Tibial nerve (tissue), 4 donors: ENCODE measurements at regions not wholly inside any gene's neighbourhood (a gene's known extent, or its start where the extent isn't known, plus 50 kb on each side); places are given as distances from the start of the nearest gene placed in this dataset.
A peak's percentile ranks its signal among the peaks of the same experiment; 100 is the strongest.

Experiments
- DNase-seq, 2 donors: peaks; one replicate each; pipeline ENCODE4 v3.0.0-alpha.2; 2019; ENCODE audit warnings: low spot score in 2 of 2
- H3K27ac ChIP-seq, 4 donors: fragments of 200-600 bp; sonication (generic) in 3 of 4; one replicate each; pipeline ENCODE4 v1.5.1; 2017 to 2019; ENCODE audit warnings: mild to moderate bottlenecking in 1 of 4
- H3K27me3 ChIP-seq, 2 donors: fragments of 200-600 bp; sonication (generic) in 1 of 2; one replicate each; pipeline versions ENCODE4 v1.5.1 to v1.6.0; 2017 to 2019
- H3K36me3 ChIP-seq, 3 donors: fragments of 200-600 bp; sonication (generic); one replicate each; pipeline ENCODE4 v1.5.1; 2018 to 2019
- H3K4me1 ChIP-seq, 4 donors: fragments of 200-600 bp; sonication (generic) in 3 of 4; one replicate each; pipeline ENCODE4 v1.5.1; 2017 to 2019
- H3K4me3 ChIP-seq, 4 donors: fragments of 200-600 bp; sonication (generic) in 3 of 4; one replicate each; pipeline ENCODE4 v1.5.1; 2017 to 2019; ENCODE audit warnings: mild to moderate bottlenecking in 1 of 4, moderate library complexity in 1 of 4
- H3K9me3 ChIP-seq, 4 donors: fragments of 200-600 bp; sonication (generic) in 3 of 4; one replicate each; pipeline ENCODE4 v1.5.1; 2017 to 2019
- EP300 ChIP-seq, 2 donors: sonication (generic); formaldehyde crosslinking; IDR thresholded peaks; one replicate each; pipeline ENCODE4 v1.6.1; 2017; ENCODE audit warnings: antibody characterized with exemption in 2 of 2, mild to moderate bottlenecking in 1 of 2
- POLR2A ChIP-seq, 2 donors: fragments of 450-650 bp; IDR thresholded peaks; one replicate each; pipeline ENCODE4 v1.6.1; 2017; ENCODE audit warnings: antibody characterized with exemption in 2 of 2, mild to moderate bottlenecking in 2 of 2, moderate library complexity in 2 of 2
- WGBS, 2 donors: methylation state at CpG; one replicate each; pipeline ENCODE4 v1.1.5; 2018; 5-methylcytosine and 5-hydroxymethylcytosine counted together
- TF ChIP-seq, protein P1 (sequence below), 5 experiments: fragments of 200-600 bp in 3 of 5; fragments of 450-650 bp in 2 of 5; sonication (generic) in 3 of 5; IDR thresholded peaks; one replicate each; pipeline ENCODE4 v1.5.1; 2016 to 2019; ENCODE audit warnings: antibody characterized with exemption in 5 of 5, mild to moderate bottlenecking in 3 of 5, moderate library complexity in 2 of 5

DNA sequence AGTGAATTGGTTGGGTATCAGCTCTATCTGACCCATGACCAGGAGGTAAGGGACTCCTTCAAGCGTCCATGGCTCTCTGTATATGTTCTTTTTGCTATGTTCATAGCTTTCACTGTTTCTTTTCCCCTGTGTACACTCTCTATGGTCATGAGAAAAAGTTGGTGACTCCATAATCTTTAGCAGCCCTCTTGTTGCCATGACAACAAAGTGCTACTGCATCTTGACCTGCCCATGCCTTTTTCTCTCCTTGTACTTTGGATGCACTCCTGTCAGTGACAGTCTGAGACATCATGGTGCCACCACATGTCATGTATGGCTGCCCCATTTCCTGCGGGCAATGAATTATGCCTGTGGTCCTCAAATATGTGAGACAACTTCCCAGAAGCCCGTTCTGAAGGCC lies 280.2 kb downstream of the TMEM121 start:
- WGBS, 2 donors, result 45 to 64% methylated on average over 3 of the region's 3 CpGs
- H3K4me1 ChIP-seq, result no peaks in the 10 kb centered on the region
- H3K27ac ChIP-seq, result no peak overlapping the region
- no peak for TF ChIP-seq EP300 (IDR thresholded peaks at IDR 0.05)
- TF ChIP-seq, protein P1, sequence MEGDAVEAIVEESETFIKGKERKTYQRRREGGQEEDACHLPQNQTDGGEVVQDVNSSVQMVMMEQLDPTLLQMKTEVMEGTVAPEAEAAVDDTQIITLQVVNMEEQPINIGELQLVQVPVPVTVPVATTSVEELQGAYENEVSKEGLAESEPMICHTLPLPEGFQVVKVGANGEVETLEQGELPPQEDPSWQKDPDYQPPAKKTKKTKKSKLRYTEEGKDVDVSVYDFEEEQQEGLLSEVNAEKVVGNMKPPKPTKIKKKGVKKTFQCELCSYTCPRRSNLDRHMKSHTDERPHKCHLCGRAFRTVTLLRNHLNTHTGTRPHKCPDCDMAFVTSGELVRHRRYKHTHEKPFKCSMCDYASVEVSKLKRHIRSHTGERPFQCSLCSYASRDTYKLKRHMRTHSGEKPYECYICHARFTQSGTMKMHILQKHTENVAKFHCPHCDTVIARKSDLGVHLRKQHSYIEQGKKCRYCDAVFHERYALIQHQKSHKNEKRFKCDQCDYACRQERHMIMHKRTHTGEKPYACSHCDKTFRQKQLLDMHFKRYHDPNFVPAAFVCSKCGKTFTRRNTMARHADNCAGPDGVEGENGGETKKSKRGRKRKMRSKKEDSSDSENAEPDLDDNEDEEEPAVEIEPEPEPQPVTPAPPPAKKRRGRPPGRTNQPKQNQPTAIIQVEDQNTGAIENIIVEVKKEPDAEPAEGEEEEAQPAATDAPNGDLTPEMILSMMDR (IDR thresholded peaks at IDR 0.05), result no peak
- TF ChIP-seq POLR2A (IDR thresholded peaks at IDR 0.05), result no peak
- H3K4me3 ChIP-seq, result no peak overlapping the region
- H3K9me3 ChIP-seq, result peaks cover 0 to 73% (median 8%) of the 10 kb centered on the region in 4 donors
- H3K36me3 ChIP-seq, result no peaks in the 10 kb centered on the region
- DNase-seq, result no peak
- no peaks in the 10 kb centered on the region for H3K27me3 ChIP-seq

DNA sequence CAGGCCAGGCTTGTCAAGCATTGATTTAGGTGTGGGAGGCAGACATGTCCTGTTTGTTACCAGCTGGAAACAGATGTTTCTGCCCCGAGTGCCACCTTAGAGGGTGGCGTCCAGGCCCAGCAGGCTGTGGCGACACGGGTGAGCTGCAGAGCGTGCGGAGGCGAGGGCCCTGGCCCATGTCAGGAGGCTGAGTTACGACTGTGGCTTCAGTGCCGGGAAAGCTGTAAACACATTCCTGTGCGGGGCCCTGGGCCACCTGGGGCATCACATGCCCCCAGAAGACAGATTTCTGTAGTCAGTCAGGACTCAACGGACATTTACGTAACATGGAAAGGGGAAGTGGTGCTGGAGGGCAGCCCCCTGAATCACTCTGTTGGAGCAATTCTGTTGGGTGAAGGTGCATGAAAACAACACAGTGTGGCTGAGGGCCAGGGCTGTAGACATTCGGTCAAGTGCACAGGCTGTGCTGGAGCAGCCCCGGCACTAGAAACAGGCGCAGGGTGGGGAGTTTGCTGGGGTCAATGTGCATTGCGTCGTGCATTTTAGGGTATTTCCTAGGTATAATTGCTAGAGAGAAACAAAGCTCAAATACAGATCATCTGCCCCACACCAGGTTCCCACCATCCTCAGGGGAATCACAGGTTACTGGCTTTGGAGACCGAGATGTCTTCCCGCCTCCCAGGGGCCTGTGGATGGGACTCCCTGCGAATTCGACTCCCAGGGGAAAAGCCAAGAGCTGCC lies 291.8 kb downstream of the TMEM121 start:
- Histone ChIP-seq H3K9me3 (peaks cover 0 to 9% (median 0%) of the 10 kb centered on the region in 4 donors), H3K4me1 (no peaks in the 10 kb centered on the region), H3K27me3 (no peaks in the 10 kb centered on the region), H3K27ac (peak overlapping the region in 1 of 4 donors; percentile 26), H3K4me3 (no peak overlapping the region), H3K36me3 (no peaks in the 10 kb centered on the region)
- WGBS, 2 donors, result 61 to 77% methylated on average over 21 of the region's 21 CpGs
- no peak for DNase-seq
- TF ChIP-seq, protein P1 (IDR thresholded peaks at IDR 0.05), result no peak
- TF ChIP-seq EP300 (IDR thresholded peaks at IDR 0.05), result no peak
- TF ChIP-seq POLR2A (IDR thresholded peaks at IDR 0.05), result no peak

DNA sequence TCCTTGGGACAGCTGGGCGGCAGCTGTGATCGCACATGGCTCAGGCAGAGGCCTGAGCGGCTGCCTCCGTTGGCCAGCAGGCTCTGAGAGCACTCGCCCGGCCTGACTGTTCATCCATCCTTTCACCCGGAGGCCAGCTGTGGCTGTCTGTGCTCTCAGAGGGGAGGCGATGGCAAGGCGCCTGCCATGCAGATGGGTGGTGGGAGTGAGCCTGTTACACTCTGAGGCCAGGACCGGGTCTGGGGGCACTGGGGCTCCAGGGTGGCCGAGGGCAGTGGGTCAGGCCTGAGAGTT lies 292.3 kb downstream of the TMEM121 start:
- H3K9me3 ChIP-seq, result peaks cover 0 to 9% (median 0%) of the 10 kb centered on the region in 4 donors
- peak overlapping the region in 1 of 4 donors; percentile 26 for H3K27ac ChIP-seq
- H3K36me3 ChIP-seq, result no peaks in the 10 kb centered on the region
- no peak overlapping the region for H3K4me3 ChIP-seq
- 78 to 88% methylated on average over 5 to 11 of the region's 11 CpGs for WGBS, 2 donors
- no peak for TF ChIP-seq EP300 (IDR thresholded peaks at IDR 0.05)
- TF ChIP-seq, protein P1 (IDR thresholded peaks at IDR 0.05), result no peak
- TF ChIP-seq POLR2A (IDR thresholded peaks at IDR 0.05), result no peak
- no peak for DNase-seq
- no peaks in the 10 kb centered on the region for H3K27me3 ChIP-seq
- H3K4me1 ChIP-seq, result no peaks in the 10 kb centered on the region

DNA sequence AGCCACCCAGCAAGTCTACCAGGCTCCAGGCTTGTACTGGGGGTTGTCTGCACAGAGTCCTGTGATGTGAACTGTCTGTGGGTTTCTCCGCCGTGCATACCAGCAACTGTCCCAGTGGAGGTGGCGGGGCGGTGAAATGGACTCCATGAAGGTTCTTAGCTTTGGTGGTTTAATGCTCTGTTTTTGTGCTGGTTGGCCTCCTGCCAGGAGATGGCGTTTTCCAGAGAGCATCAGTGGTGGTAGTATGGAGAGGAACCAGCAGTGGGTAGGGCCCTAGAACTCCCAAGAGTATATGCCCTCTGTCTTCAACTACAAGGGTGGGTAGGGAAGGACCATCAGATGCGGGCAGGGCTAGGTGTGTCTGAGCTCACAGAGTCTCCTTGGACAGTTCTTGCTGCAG lies 303.8 kb downstream of the TMEM121 start:
- H3K4me1 ChIP-seq, result no peaks in the 10 kb centered on the region
- H3K4me3 ChIP-seq, result no peak overlapping the region
- no peak overlapping the region for H3K27ac ChIP-seq
- DNase-seq, result no peak
- no peaks in the 10 kb centered on the region for H3K27me3 ChIP-seq
- no peaks in the 10 kb centered on the region for H3K36me3 ChIP-seq
- 75 to 78% methylated on average over 6 of the region's 6 CpGs for WGBS, 2 donors
- TF ChIP-seq EP300 (IDR thresholded peaks at IDR 0.05), result no peak
- TF ChIP-seq POLR2A (IDR thresholded peaks at IDR 0.05), result no peak
- TF ChIP-seq, protein P1 (IDR thresholded peaks at IDR 0.05), result no peak
- peaks cover 0 to 6% (median 0%) of the 10 kb centered on the region in 4 donors for H3K9me3 ChIP-seq

DNA sequence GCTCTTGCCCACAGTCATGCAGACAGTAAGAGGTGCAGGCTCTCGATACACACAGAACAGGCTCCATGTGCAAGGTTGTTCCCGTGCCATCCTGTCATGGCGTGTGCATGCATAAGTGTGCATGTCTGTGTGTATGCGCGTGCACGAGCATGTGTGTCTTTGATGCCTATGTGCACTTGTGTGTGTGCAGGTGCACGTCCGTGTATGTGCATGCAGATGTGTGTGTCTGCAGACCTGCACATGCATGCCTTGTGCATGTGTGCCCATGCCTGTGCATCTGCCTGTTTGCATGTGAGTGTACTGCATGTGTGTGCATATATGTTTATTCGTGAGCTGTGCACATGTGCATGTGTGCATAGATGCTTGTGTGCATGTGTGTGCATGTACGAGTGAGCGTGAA lies 309.8 kb downstream of the TMEM121 start:
- H3K4me1 ChIP-seq, result no peaks in the 10 kb centered on the region
- TF ChIP-seq EP300 (IDR thresholded peaks at IDR 0.05) (no peak), POLR2A (IDR thresholded peaks at IDR 0.05) (no peak)
- TF ChIP-seq, protein P1 (IDR thresholded peaks at IDR 0.05), result no peak
- 90 to 94% methylated on average over 11 of the region's 11 CpGs for WGBS, 2 donors
- no peaks in the 10 kb centered on the region for H3K36me3 ChIP-seq
- no peak for DNase-seq
- H3K27ac ChIP-seq, result no peak overlapping the region
- peaks cover 0 to 6% (median 0%) of the 10 kb centered on the region in 4 donors for H3K9me3 ChIP-seq
- no peak overlapping the region for H3K4me3 ChIP-seq
- no peaks in the 10 kb centered on the region for H3K27me3 ChIP-seq
